GM21825 (cell line): ENCODE measurements at regions not wholly inside any gene's neighbourhood (a gene's known extent, or its start where the extent isn't known, plus 50 kb on each side); places are given as distances from the start of the nearest gene placed in this dataset.
"Not testable (repeated sequence)": the region's sequence is repeated elsewhere in the genome, so short reads cannot be mapped to it uniquely, and the experiment has no call there.

Experiments
- ATAC-seq: cut with Tn5 transposase; IDR thresholded peaks from one replicate; pipeline ENCODE4 v1.9.1; 2021; ENCODE audit warnings: mild to moderate bottlenecking, moderate library complexity; ENCODE audit not compliant: unreplicated experiment

DNA sequence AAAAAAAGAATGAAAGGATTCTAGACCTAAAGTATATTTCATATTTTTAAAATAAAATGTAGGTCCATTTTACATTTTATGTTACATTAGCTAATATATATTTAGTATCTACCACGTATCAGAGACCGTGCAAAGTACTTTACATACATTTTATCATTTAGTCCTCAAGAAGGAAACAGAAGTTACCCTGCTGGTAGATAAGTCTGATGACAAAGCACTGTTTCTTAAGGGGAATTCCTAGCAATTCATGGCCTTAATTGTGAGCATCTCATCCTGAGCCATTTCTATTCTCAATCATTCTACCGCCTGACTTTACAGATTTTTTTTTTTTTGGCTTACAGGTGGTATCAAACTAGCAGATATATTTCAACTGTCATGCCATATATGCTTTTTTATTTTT is 367.7 kb downstream of the PRELID2 start:
- no peak for ATAC-seq

- no peak for ATAC-seq
Measured at GRCh38 chr5:145466533-145466932, 368.6 kb downstream of the PRELID2 start.

DNA sequence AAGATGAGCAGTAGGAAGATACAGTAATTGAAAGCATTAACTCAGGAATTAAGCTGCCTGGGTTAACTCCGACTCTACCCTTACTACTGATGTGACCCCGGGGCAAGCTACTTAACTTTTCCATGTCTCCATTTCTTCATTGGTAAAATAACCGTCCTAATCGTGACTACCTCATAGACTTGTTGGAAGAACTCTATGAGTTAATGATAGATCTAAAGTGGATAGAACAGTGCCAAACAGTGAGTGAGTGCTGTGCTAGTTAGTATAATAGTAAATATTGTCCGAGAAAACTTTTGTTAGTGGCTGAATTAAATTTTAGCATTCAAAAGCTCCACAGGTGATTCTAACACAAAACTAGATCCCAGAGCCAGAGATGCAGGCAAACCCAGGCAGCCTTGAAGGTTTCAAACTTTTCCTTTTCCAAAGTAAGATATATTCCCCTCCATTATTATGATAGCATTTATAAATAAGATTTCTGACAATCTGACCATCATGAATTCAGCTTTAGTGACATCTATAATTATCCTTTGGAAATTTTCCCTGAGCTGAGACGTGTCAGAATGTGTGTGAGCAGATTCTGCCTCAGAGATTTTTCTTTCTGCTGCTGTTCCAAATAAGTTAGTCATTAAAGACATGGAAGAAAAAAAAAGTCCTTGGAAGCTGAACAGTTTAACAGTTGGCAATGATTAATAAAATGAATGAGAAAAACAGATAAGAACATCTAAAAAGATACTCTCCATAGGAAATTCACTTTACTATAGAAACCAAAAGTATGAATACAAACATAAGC is 369.5 kb downstream of the PRELID2 start:
- ATAC-seq: no peak

GRCh38 chr5:145464171-145464570 is 371.0 kb downstream of the PRELID2 start:
- ATAC-seq: no peak

DNA sequence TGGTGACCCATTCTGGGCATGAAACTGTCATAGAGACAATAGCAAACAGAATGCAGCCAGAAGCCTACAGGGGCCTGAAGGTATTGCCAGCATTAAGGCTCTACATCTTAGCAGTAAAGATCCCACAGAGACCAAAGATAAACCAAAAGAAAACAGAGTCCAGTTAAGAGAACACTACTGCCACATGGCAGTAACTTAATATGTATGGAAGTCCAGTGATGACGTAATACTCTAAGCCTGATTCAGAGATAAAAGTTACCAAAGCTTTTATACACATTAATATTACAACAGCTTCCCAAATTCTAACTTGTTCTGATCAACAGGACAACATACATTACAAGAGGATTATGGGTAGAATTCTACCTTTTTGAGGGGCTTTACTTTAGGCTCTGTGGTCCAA is 371.5 kb downstream of the PRELID2 start:
- no peak for ATAC-seq

- no peak for ATAC-seq
Measured at GRCh38 chr5:145462525-145462924, 372.6 kb downstream of the PRELID2 start.

DNA sequence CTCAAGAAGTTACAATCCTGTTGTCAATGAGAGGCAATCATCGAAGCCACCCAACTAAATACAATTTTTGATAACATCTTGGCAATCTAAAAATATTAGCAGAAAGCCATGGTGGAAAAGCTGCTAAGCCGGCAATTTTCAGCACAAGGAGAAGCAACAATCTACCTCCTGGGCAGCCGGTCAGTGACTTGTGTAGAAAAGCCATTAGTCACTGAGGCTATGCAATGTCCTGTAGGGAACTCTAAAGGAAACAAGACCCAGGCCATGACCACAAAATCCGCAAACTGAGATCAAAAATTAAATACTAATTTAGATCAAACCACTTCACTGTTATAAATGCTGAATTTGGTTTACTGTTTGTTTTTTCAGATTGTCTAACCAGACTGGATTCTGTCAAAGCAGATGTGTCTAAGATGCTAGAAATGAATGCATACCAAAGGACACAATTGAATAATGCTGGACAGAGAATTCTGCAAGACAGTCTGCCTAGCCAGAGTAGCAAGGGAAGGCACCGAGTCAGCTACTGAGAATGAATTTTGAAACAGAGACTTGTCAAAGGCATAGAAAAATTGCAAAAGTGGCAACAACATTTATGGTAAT is 384.8 kb downstream of the PRELID2 start:
- ATAC-seq: no peak

DNA sequence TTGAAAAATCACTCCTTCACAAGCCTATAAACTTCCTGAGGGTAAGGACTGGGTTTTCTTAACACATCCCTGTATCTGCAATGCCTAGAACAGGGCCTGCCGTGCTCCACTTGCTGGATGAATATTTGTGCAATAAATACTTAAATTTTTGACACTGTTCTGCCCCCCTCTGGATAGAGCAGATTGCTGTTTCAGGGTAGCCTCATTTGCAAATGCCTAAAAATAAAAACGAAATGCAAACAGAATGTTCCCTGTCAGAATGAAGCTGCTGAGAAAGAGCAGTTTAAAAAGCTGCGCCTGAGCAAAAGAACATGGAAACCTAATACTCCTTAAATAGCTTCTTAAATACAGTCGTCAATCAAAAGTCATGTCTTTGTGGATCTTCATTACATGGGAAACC is 385.3 kb downstream of the PRELID2 start:
- no peak for ATAC-seq

GRCh38 chr5:145446875-145447274 is 388.3 kb downstream of the PRELID2 start:
- not testable (repeated sequence) for ATAC-seq

- ATAC-seq: no peak
Measured at GRCh38 chr5:145446412-145446811, 388.7 kb downstream of the PRELID2 start.

DNA sequence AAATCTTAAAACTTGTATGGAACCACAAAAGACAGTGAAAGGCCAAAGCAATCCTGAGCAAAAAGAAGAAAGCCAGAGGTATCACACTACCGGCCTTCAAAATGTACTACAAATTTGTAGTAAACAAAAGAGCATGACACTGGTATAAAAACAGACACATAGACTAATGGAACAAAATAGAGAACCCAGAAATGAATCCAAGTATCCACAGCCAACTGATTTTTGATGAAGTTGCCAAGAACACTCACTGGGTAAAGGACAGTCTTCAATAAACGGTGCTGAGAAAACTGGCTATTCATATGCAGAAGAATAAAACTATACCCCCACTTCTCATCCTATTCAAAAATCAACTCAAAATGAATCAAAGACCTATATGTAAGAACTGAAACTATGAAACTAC is 390.1 kb downstream of the PRELID2 start:
- no peak for ATAC-seq

- ATAC-seq: no peak
Measured at GRCh38 chr5:145443964-145444363, 391.2 kb downstream of the PRELID2 start.

- no peak for ATAC-seq
Measured at GRCh38 chr5:145443366-145443765, 391.8 kb downstream of the PRELID2 start.

DNA sequence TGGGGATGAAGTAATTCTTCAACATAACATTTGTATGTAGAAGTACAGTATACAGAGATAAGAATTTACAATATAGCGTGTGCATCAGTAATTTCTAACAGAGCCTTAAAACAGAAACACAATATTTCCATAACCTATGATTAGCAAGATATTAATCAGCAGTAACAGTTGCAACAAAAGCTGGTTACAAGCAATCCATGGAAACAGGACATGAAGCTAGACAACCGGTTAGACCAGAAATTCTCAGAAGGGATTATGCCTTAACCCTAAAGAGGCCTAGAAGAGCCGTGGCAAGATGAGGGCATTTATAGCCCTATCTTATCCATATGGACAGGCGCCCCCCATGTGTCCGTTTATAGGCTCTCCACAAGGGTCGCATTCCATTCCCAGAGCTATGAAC is 392.5 kb downstream of the PRELID2 start:
- not testable (repeated sequence) for ATAC-seq

- ATAC-seq: no peak
Measured at GRCh38 chr5:145441228-145441627, 393.9 kb downstream of the PRELID2 start.

GRCh38 chr5:145437627-145438026 is 397.5 kb downstream of the PRELID2 start:
- no peak for ATAC-seq

DNA sequence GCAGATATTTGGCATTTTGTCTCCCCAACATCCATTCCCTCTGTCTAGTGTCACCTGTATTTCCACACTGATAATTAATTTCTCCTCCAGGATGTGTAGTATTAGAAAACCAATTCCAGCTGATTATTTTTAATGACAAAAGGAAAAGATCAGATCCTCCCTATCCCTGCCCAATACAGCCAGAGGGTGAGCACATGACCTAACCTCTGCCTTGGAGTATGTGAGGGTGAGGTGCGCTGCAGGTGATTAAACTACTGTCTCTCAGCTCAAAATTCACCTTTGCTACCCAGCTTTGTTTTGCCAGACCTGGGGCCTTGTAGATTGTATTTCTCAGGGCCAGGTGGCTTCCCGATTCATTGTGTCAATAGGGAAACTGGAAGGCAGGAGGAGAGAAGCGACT is 402.1 kb downstream of the PRELID2 start:
- ATAC-seq: no peak

GRCh38 chr5:145429170-145429569 is 406.0 kb downstream of the PRELID2 start:
- ATAC-seq: no peak

- ATAC-seq: peak; percentile 56
Measured at GRCh38 chr5:145408048-145408341, 427.1 kb downstream of the PRELID2 start.

- ATAC-seq: peak; percentile 53
Measured at GRCh38 chr5:145407300-145408047, 427.7 kb downstream of the PRELID2 start.

- ATAC-seq: no peak
Measured at GRCh38 chr5:145403992-145404391, 431.1 kb downstream of the PRELID2 start.

- ATAC-seq: no peak
Measured at GRCh38 chr5:145396888-145397287, 438.3 kb downstream of the PRELID2 start.
